HG02610 (cell line): ENCODE measurements at regions not wholly inside any gene's neighbourhood (a gene's known extent, or its start where the extent isn't known, plus 50 kb on each side); places are given as distances from the start of the nearest gene placed in this dataset.

Experiments
- ATAC-seq: cut with Tn5 transposase; IDR thresholded peaks from one replicate; pipeline ENCODE4 v1.9.1; 2021; ENCODE audit warnings: mild to moderate bottlenecking, moderate library complexity; ENCODE audit not compliant: unreplicated experiment

GRCh38 chr16:51445250-51445649, 294.2 kb upstream of the SALL1 start:
- no peak for ATAC-seq

- ATAC-seq: no peak
Measured at GRCh38 chr16:51443934-51444333, 292.9 kb upstream of the SALL1 start.

- ATAC-seq: no peak
Measured at GRCh38 chr16:51442141-51442870, 291.2 kb upstream of the SALL1 start.

- no peak for ATAC-seq
Measured at GRCh38 chr16:51440131-51440889, 289.2 kb upstream of the SALL1 start.

- ATAC-seq: no peak
Measured at GRCh38 chr16:51439271-51439670, 288.2 kb upstream of the SALL1 start.

GRCh38 chr16:51436742-51437141, 285.7 kb upstream of the SALL1 start:
- no peak for ATAC-seq

GRCh38 chr16:51434567-51435198, 283.6 kb upstream of the SALL1 start:
- no peak for ATAC-seq

GRCh38 chr16:51433599-51433998, 282.5 kb upstream of the SALL1 start:
- no peak for ATAC-seq

GRCh38 chr16:51431517-51432241, 280.6 kb upstream of the SALL1 start:
- ATAC-seq: no peak

- ATAC-seq: no peak
Measured at GRCh38 chr16:51430716-51431369, 279.8 kb upstream of the SALL1 start.

GRCh38 chr16:51429041-51429440, 278.0 kb upstream of the SALL1 start:
- ATAC-seq: no peak

GRCh38 chr16:51427085-51427484, 276.0 kb upstream of the SALL1 start:
- no peak for ATAC-seq

GRCh38 chr16:51426276-51426675, 275.2 kb upstream of the SALL1 start:
- ATAC-seq: no peak

GRCh38 chr16:51420247-51420646, 269.2 kb upstream of the SALL1 start:
- no peak for ATAC-seq

GRCh38 chr16:51419768-51420167, 268.7 kb upstream of the SALL1 start:
- ATAC-seq: no peak

- no peak for ATAC-seq
Measured at GRCh38 chr16:51418258-51418657, 267.2 kb upstream of the SALL1 start.

- ATAC-seq: no peak
Measured at GRCh38 chr16:51416926-51417325, 265.9 kb upstream of the SALL1 start.

GRCh38 chr16:51410125-51410524, 259.1 kb upstream of the SALL1 start:
- no peak for ATAC-seq

GRCh38 chr16:51409001-51409675, 258.1 kb upstream of the SALL1 start:
- ATAC-seq: no peak

- no peak for ATAC-seq
Measured at GRCh38 chr16:51408357-51408756, 257.3 kb upstream of the SALL1 start.
